Lower leg skin (tissue), 3 donors: ENCODE measurements at regions not wholly inside any gene's neighbourhood (a gene's known extent, or its start where the extent isn't known, plus 50 kb on each side); places are given as distances from the start of the nearest gene placed in this dataset.

Experiments
- POLR2A ChIP-seq, 2 donors: fragments of 450-650 bp; IDR thresholded peaks; one replicate each; pipeline ENCODE4 v1.6.1; 2016 to 2017; ENCODE audit warnings: antibody characterized with exemption in 2 of 2, mild to moderate bottlenecking in 1 of 2, moderate library complexity in 1 of 2
- TF ChIP-seq, protein P1 (sequence below), 3 donors: fragments of 450-650 bp; IDR thresholded peaks; one replicate each; pipeline ENCODE4 v1.5.1; 2016; ENCODE audit warnings: antibody characterized with exemption in 3 of 3, mild to moderate bottlenecking in 3 of 3, moderate library complexity in 2 of 3

DNA sequence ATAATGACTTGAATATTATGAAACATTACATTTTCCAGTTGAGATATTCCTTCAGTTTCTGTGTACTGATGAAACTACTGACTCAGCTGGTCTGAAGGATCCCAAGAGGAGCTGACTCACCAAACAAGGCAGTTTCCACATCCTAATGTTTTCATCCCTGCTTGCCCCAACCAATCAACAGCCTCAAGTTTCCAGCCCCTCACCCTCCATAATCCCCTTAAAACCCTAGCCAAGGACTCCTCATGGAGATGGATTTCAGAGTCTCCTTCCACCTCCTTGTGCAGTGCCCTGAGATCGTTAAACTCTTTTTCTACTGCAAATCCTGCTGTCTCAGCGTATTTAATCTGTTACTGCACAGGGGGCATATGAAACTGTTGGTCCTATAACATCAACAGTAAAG is 83.1 kb upstream of the HAO2 start:
- no peak for TF ChIP-seq POLR2A (IDR thresholded peaks at IDR 0.05)
- TF ChIP-seq, protein P1, sequence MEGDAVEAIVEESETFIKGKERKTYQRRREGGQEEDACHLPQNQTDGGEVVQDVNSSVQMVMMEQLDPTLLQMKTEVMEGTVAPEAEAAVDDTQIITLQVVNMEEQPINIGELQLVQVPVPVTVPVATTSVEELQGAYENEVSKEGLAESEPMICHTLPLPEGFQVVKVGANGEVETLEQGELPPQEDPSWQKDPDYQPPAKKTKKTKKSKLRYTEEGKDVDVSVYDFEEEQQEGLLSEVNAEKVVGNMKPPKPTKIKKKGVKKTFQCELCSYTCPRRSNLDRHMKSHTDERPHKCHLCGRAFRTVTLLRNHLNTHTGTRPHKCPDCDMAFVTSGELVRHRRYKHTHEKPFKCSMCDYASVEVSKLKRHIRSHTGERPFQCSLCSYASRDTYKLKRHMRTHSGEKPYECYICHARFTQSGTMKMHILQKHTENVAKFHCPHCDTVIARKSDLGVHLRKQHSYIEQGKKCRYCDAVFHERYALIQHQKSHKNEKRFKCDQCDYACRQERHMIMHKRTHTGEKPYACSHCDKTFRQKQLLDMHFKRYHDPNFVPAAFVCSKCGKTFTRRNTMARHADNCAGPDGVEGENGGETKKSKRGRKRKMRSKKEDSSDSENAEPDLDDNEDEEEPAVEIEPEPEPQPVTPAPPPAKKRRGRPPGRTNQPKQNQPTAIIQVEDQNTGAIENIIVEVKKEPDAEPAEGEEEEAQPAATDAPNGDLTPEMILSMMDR (IDR thresholded peaks at IDR 0.05), result no peak
